Right lobe of liver (tissue), 6 donors: ENCODE measurements at regions not wholly inside any gene's neighbourhood (a gene's known extent, or its start where the extent isn't known, plus 50 kb on each side); places are given as distances from the start of the nearest gene placed in this dataset.
A peak's percentile ranks its signal among the peaks of the same experiment; 100 is the strongest.

ENCODE experiments used
- ATAC-seq, 4 donors: fragments of 200-7000 bp; cut with Tn5 transposase; one replicate each; pipeline ENCODE4 v1.9.1; 2020; ENCODE audit warnings: mild to moderate bottlenecking in 4 of 4, moderate library complexity in 4 of 4
- DNase-seq, 3 donors: peaks; one replicate each; pipeline ENCODE4 v3.0.0-alpha.2; 2020
- H3K27ac ChIP-seq, 3 donors: fragments of 200-600 bp; one replicate each; pipeline ENCODE4 v1.8.0; 2022
- H3K27me3 ChIP-seq, 2 donors: fragments of 200-600 bp; one replicate each; pipeline ENCODE4 v1.8.0; 2022
- H3K36me3 ChIP-seq, 4 donors: fragments of 200-600 bp; sonication (generic) in 1 of 4; one replicate each; pipeline versions ENCODE4 v1.5.1 to v1.8.0; 2017 to 2022; ENCODE audit warnings: control low read depth in 1 of 4
- H3K4me1 ChIP-seq, 4 donors: fragments of 200-600 bp; sonication (generic) in 1 of 4; one replicate each; pipeline versions ENCODE4 v1.5.1 to v1.8.0; 2017 to 2022; ENCODE audit warnings: control low read depth in 1 of 4
- H3K4me3 ChIP-seq, 3 donors: fragments of 200-600 bp; one replicate each; pipeline ENCODE4 v1.8.0; 2022
- H3K9me3 ChIP-seq, 4 donors: fragments of 200-600 bp; sonication (generic) in 1 of 4; one replicate each; pipeline versions ENCODE4 v1.5.1 to v1.8.0; 2017 to 2022; ENCODE audit warnings: control low read depth in 1 of 4
- CTCF ChIP-seq, 4 donors: fragments of 200-600 bp in 3 of 4; fragments of 450-650 bp in 1 of 4; IDR thresholded peaks; one replicate each; pipeline versions ENCODE4 v1.5.1 to v1.8.0; 2016 to 2022; ENCODE audit warnings: antibody characterized with exemption in 4 of 4, mild to moderate bottlenecking in 2 of 4
- POLR2A ChIP-seq: fragments of 450-650 bp; IDR thresholded peaks from one replicate; pipeline ENCODE4 v1.6.1; 2017; ENCODE audit warnings: antibody characterized with exemption, mild to moderate bottlenecking
- WGBS: methylation state at CpG from one replicate; pipeline ENCODE4 v1.1.6; 2018; ENCODE audit warnings: low coverage, low lambda C conversion rate; ENCODE audit not compliant: insufficient coverage; ENCODE audit errors: missing lambda C conversion rate; 5-methylcytosine and 5-hydroxymethylcytosine counted together
- intact Hi-C, 2 donors: fragments of 100-400 bp; cut with DNase I; formaldehyde crosslinking; loops; one replicate each; pipeline versions ENCODE4 v1.11.2 to v1.14.1; 2022
- donor health status: DM: no; HTN: yes; CAD: no.
- donor health status: DM: no; HTN: no; CAD: no.
- donor health status: DM: no; HTN: no; CAD: no.
- donor health status: DM: no; HTN: yes; CAD: no.
- donor health status: DM: no; HTN: yes; CAD: no.

DNA sequence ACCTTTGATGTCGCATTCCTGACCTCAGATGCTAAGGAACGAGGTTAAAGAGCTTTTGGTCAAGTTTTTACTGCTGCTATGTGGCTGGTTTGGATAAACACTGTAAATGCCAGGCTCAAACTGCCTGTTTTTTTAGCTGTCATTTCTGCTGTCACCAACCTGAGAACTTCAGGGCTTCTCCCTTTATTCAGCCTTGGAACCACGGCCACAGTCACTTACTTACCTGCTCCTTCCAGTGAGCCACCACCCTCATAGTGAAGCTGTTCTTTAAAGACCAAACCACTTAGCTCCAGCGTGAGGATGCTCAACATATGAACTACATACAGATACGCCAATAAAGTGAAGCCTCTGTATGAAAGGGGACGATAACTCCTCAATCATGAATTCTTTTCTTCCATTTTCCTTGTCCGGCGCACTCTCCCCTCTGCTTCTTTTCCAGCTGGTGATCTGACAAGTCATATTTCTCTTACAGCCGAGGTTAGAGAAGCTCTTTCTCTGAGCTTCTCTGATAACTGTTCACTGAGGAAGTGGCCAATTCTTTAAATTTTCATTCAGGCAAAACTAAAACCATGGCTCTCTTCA, 152.8 kb upstream of the ANK2 start:
- Histone ChIP-seq H3K27me3 (no peaks in the 10 kb centered on the region), H3K4me1 (peaks cover 0 to 21% (median 2%) of the 10 kb centered on the region in 4 donors), H3K9me3 (no peaks in the 10 kb centered on the region), H3K4me3 (no peak overlapping the region), H3K27ac (no peak overlapping the region), H3K36me3 (no peaks in the 10 kb centered on the region)
- WGBS, result 67% methylated on average over 7 of the region's 9 CpGs
- TF ChIP-seq CTCF (IDR thresholded peaks at IDR 0.05) (no peak), POLR2A (no peak)
- ATAC-seq (no peak), DNase-seq (no peak)
- intact Hi-C loops, result no loop called here

GRCh38 chr4:112897543-112897942, 151.9 kb upstream of the ANK2 start:
- TF ChIP-seq POLR2A (no peak), CTCF (IDR thresholded peaks at IDR 0.05) (no peak)
- intact Hi-C loops, result no loop called here
- H3K4me3 ChIP-seq, result no peak overlapping the region
- H3K9me3 ChIP-seq, result no peaks in the 10 kb centered on the region
- WGBS, result 61% methylated on average over 2 of the region's 2 CpGs
- no peak overlapping the region for H3K27ac ChIP-seq
- H3K36me3 ChIP-seq, result no peaks in the 10 kb centered on the region
- ATAC-seq, result no peak
- no peaks in the 10 kb centered on the region for H3K27me3 ChIP-seq
- DNase-seq, result no peak
- H3K4me1 ChIP-seq, result peaks cover 0 to 21% (median 2%) of the 10 kb centered on the region in 4 donors

DNA sequence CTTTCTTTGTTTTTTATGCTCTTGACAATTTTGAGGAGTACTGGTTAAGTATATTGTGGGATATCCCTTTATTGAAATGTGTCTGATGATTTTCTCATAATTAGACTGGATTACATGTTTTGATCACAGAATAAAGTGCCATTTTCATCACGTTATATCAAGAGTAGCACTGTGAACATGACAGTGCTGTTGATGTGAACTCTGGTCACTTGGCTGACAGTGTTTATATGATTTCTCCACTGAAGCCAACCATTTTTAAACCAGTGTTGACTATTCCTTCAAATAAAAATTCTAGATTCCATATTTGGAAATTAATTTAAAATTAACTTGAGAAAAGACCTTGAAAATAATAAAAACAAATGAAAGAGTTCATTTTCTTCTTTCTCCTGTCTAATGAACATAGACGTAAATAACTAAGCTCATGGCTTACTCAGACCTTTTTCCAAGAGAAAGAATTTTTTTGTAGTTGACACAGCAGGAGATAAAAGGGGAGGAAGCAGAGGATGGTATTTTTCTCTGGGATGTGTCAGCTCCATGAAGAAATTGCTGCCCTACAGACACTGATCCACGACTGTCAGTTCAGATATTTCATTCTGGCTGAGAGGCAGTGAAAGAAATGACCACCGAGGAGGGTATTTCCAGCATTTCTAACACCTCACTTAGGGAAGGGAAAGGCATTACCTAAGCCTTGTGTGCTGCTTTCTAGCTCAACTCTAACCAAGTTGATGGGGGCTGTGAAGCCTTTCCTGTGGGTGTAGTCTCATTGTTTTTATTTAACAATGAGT, 150.9 kb upstream of the ANK2 start:
- TF ChIP-seq CTCF (IDR thresholded peaks at IDR 0.05) (no peak), POLR2A (no peak)
- no peak overlapping the region for H3K27ac ChIP-seq
- no peak overlapping the region for H3K4me3 ChIP-seq
- no peaks in the 10 kb centered on the region for H3K9me3 ChIP-seq
- no peaks in the 10 kb centered on the region for H3K27me3 ChIP-seq
- 23% methylated on average over 4 of the region's 4 CpGs for WGBS
- peaks cover 0 to 21% (median 2%) of the 10 kb centered on the region in 4 donors for H3K4me1 ChIP-seq
- ATAC-seq (peak in 2 of 4 donors; percentile 22 to 61), DNase-seq (no peak)
- intact Hi-C loops, result no loop called here
- H3K36me3 ChIP-seq, result no peaks in the 10 kb centered on the region

DNA sequence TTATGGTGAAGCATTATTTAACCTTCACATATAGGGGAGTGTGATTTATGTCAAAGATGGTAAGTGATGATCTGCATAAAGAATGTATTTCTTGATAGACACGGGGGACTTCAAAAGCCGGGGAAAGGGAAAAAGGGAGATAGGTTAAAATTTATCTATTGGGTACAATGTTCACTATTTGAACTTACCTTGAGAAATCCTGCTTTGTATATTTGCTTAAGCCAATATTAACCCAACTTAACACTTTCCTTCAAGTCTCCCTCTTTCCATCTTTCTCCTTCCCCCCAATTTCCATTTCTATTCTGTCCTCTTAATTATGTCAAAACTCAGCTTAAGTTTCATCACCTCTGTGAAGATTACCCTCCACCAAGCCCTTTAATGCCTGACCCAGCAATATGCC, 149.0 kb upstream of the ANK2 start:
- TF ChIP-seq CTCF (IDR thresholded peaks at IDR 0.05) (no peak), POLR2A (no peak)
- WGBS, result 11% methylated on average over 2 of the region's 2 CpGs
- H3K4me1 ChIP-seq, result peaks cover 0 to 21% (median 2%) of the 10 kb centered on the region in 4 donors
- peak; percentile 73 to 93 (median 80) for ATAC-seq
- H3K9me3 ChIP-seq, result no peaks in the 10 kb centered on the region
- H3K4me3 ChIP-seq, result peak overlapping the region in 2 of 3 donors; percentile 5 to 39
- H3K27ac ChIP-seq, result peak overlapping the region in 1 of 3 donors; percentile 50
- H3K36me3 ChIP-seq, result no peaks in the 10 kb centered on the region
- intact Hi-C loops, result no loop called here
- no peak for DNase-seq
- H3K27me3 ChIP-seq, result no peaks in the 10 kb centered on the region
